LNCaP clone FGC (cell line): ENCODE measurements at regions not wholly inside any gene's neighbourhood (a gene's known extent, or its start where the extent isn't known, plus 50 kb on each side); places are given as distances from the start of the nearest gene placed in this dataset.

Source experiments
- DNase-seq: peaks from one replicate; pipeline ENCODE4 v3.0.0-alpha.2; 2011; ENCODE audit warnings: low read depth
- H3K4me3 ChIP-seq: 2 replicates; pipeline ENCODE4 v1.5.1; 2011; ENCODE audit warnings: mild to moderate bottlenecking, low read depth, low read length, control low read depth
- TF ChIP-seq, protein P1 (sequence below): IDR thresholded peaks from 2 replicates; pipeline ENCODE4 v1.5.1; 2012; ENCODE audit warnings: mild to moderate bottlenecking; ENCODE audit not compliant: control insufficient read depth, insufficient read depth; ENCODE audit errors: extremely low read depth

- no peak for DNase-seq
- no peak overlapping the region for H3K4me3 ChIP-seq
- TF ChIP-seq, protein P1, sequence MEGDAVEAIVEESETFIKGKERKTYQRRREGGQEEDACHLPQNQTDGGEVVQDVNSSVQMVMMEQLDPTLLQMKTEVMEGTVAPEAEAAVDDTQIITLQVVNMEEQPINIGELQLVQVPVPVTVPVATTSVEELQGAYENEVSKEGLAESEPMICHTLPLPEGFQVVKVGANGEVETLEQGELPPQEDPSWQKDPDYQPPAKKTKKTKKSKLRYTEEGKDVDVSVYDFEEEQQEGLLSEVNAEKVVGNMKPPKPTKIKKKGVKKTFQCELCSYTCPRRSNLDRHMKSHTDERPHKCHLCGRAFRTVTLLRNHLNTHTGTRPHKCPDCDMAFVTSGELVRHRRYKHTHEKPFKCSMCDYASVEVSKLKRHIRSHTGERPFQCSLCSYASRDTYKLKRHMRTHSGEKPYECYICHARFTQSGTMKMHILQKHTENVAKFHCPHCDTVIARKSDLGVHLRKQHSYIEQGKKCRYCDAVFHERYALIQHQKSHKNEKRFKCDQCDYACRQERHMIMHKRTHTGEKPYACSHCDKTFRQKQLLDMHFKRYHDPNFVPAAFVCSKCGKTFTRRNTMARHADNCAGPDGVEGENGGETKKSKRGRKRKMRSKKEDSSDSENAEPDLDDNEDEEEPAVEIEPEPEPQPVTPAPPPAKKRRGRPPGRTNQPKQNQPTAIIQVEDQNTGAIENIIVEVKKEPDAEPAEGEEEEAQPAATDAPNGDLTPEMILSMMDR, result no peak
Measured at GRCh38 chr10:43856299-43856698, 207.6 kb upstream of the ZNF32 start.

DNA sequence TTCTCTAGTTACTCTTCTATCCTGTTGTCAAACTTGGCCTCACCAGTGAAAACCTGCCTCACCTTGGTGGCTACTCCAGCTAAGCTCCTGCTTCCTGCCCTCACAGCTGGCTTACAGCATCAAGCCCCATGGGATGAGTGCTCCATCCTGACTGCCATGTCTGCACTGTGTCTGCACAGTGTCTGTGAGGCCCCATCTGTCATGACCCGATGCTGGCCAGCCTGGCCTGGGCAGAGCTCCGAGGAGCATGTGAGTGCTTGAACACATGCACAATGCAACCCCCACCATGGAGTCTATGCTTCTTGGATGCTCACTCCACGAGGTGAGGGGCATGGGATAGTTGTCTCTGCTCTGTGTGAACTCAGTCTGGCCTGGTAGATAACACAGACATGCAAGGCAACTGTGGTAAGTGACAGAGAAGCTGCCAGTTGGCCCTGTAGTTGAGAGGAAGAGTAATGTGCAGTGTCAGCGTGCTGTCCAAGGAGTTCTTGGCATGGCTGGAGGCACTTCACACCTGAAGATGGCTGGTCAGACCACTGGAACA, 207.1 kb upstream of the ZNF32 start:
- H3K4me3 ChIP-seq, result no peak overlapping the region
- no peak for DNase-seq
- TF ChIP-seq, protein P1, result no peak

DNA sequence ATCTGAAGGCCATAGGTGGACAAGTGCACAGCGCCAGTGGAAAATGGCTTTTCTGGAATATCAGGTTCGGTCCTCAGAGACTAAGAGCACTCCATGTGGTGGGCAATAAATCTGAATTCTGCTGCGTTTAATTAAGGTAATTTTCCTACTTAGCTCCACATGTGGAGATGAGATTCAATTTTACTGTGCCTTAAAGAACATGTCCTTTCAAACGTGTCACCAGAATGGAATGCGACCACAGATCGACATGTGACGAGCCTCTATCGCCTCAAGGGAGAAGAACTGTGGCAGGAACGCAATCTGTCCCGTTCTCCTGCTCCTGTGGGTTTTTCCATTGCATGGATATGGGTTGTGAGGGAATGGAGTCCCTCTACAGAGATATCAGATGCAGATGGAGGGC, 205.3 kb upstream of the ZNF32 start:
- TF ChIP-seq, protein P1, result no peak
- no peak for DNase-seq
- H3K4me3 ChIP-seq, result no peak overlapping the region

DNA sequence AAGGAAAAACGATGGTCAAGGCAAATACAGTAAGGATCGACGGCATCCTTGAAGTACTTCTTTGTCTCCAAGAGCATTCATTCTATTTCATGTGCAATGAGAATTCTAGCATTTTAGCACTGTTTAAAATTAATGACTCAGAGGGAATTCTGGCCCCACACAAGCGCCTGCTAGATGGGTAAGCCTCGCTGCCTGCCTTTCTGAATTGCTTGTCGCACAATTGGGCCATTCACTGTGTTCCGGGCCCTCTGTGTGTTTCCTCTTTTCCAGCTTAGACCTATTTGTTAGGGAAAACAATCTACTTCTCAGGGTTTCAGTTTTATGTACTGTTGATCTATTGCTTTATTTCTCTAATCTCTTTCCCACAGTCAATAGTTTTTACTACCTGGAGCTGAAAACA, 204.7 kb upstream of the ZNF32 start:
- H3K4me3 ChIP-seq, result no peak overlapping the region
- no peak for DNase-seq
- TF ChIP-seq, protein P1, result no peak

DNA sequence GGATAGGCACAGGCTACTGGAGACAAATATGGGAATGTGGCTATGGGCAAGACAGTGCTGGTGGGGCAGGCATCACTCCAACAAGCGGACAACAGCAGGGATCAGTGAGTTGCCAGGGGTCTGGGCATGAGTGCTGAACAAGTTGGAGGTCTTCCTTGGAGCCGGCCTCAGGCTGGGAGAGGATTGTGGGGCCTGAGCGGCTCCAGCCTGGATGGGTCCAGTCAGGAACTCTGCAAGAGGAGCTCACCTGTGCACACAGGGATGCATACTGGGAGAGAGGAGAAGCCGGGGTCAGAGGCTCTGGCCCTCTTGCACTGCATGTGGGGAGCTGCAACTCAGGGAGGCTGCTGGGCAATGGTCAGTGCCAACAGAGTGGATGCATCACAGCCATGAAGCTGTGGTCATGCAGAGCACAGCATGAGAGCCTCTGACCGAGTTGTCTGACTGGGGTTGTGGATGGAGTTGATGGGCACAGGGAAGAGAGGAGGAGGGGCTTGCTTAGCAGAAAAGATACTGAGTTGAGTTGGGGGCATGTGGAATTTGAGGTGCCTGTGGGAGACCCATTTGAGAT, 204.0 kb upstream of the ZNF32 start:
- DNase-seq, result no peak
- TF ChIP-seq, protein P1, result no peak
- H3K4me3 ChIP-seq, result no peak overlapping the region

GRCh38 chr10:43852149-43852548, 203.5 kb upstream of the ZNF32 start:
- no peak overlapping the region for H3K4me3 ChIP-seq
- no peak for DNase-seq
- TF ChIP-seq, protein P1, result no peak

DNA sequence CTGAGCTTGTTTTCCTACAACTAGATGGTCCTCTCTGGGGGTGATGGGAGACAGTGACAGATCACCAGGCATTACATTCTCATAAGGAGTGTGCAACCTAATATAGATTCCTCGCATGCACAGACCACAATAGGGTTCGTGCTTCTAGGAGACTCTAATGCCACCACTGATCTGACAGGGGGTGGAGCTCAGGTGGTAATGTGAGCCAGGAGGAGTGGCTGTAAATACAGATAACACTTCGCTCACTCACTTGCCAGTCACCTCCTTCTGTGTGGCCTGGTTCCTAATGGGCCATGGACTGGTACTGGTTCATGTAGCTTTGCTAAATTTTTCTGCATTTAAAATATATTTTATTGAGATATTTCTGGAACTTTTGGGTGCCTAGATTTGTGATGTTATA, 202.3 kb upstream of the ZNF32 start:
- TF ChIP-seq, protein P1, result no peak
- DNase-seq, result no peak

More for the DNA sequence above, 202.3 kb upstream of the ZNF32 start:
- no peak overlapping the region for H3K4me3 ChIP-seq
